OCI-LY7 (cell line): ENCODE measurements at regions not wholly inside any gene's neighbourhood (a gene's known extent, or its start where the extent isn't known, plus 50 kb on each side); places are given as distances from the start of the nearest gene placed in this dataset.

ENCODE experiments used
- BruUV-seq: library from RNA; stranded (reverse); fragments of 400-500 nt; replicated peaks from 2 replicates; lab custom pipeline; 2021; lab: Mats Ljungman, UMichigan
- CTCF ChIA-PET: fragments of 300-600 bp; sonication (Branson Sonifier 250); formaldehyde crosslinking; loops from one replicate; lab custom pipeline; 2022; ENCODE audit warnings: antibody characterized with exemption; ENCODE audit not compliant: unreplicated experiment; lab: Charles Lee
- POLR2A ChIA-PET: fragments of 300-600 bp; sonication (Branson Sonifier 250); formaldehyde crosslinking; loops from one replicate; lab custom pipeline; 2022; ENCODE audit warnings: antibody characterized with exemption; lab: Charles Lee
- DNase-seq: peaks from one replicate; pipeline ENCODE4 v3.0.0-alpha.2; 2015; ENCODE audit warnings: low spot score
- H2AFZ ChIP-seq: fragments of 200-600 bp; sonication (generic), shearing (Covaris generic); 2 replicates; pipeline ENCODE4 v1.6.1; 2014; ENCODE audit warnings: mild to moderate bottlenecking, antibody characterized with exemption, low read length, moderate library complexity
- H3K27ac ChIP-seq: fragments of 200-600 bp; sonication (generic); 2 replicates; pipeline ENCODE4 v1.5.1; 2014; ENCODE audit warnings: mixed run types, low read depth, mild to moderate bottlenecking, moderate library complexity, low read length, inconsistent platforms; ENCODE audit not compliant: poor library complexity, severe bottlenecking
- H3K36me3 ChIP-seq: fragments of 200-600 bp; sonication (generic); 2 replicates; pipeline ENCODE4 v1.6.1; 2014; ENCODE audit warnings: mild to moderate bottlenecking, antibody characterized with exemption, low read length, moderate library complexity, mixed read lengths; ENCODE audit not compliant: insufficient read depth
- H3K4me1 ChIP-seq: fragments of 200-600 bp; sonication (generic); 2 replicates; pipeline ENCODE4 v1.5.1; 2014; ENCODE audit warnings: mild to moderate bottlenecking, low read length; ENCODE audit not compliant: insufficient read depth, poor library complexity, severe bottlenecking
- H3K4me2 ChIP-seq: fragments of 200-600 bp; sonication (generic); 2 replicates; pipeline ENCODE4 v1.6.1; 2014; ENCODE audit warnings: mild to moderate bottlenecking, low read length
- H3K4me3 ChIP-seq: fragments of 200-600 bp; sonication (generic); 2 replicates; pipeline ENCODE4 v1.5.1; 2014; ENCODE audit warnings: mild to moderate bottlenecking, low read depth, low read length; ENCODE audit not compliant: poor library complexity, severe bottlenecking
- H3K79me2 ChIP-seq: fragments of 200-600 bp; sonication (generic); 2 replicates; pipeline ENCODE4 v1.6.1; 2016; ENCODE audit warnings: low read depth, mild to moderate bottlenecking, low read length, moderate library complexity, mixed read lengths; ENCODE audit not compliant: insufficient read depth
- H3K9me2 ChIP-seq: fragments of 200-600 bp; sonication (generic); 2 replicates; pipeline ENCODE4 v1.6.1; 2016; ENCODE audit warnings: mild to moderate bottlenecking, low read length, mixed read lengths; ENCODE audit not compliant: insufficient read depth
- H3K9me3 ChIP-seq: fragments of 200-600 bp; sonication (generic); 2 replicates; pipeline ENCODE4 v1.6.1; 2014; ENCODE audit warnings: mild to moderate bottlenecking, mixed run types, low read length, mixed read lengths
- H4K20me1 ChIP-seq: fragments of 200-600 bp; sonication (generic); 2 replicates; pipeline ENCODE4 v1.6.1; 2014; ENCODE audit warnings: mild to moderate bottlenecking, antibody characterized with exemption, low read length, moderate library complexity, mixed read lengths; ENCODE audit not compliant: insufficient read depth
- CTCF ChIP-seq: fragments of 200-600 bp; sonication (generic); conservative IDR thresholded peaks from 2 replicates; pipeline ENCODE4 v1.5.1; 2014; ENCODE audit warnings: mild to moderate bottlenecking, antibody characterized with exemption, low read length, moderate library complexity, mixed read lengths
- EZH2phosphoT487 ChIP-seq: fragments of 200-600 bp; sonication (generic); IDR thresholded peaks from 2 replicates; pipeline ENCODE4 v1.6.1; 2018; ENCODE audit warnings: low read depth, borderline replicate concordance, mild to moderate bottlenecking, mixed run types, antibody characterized with exemption, low read length, moderate library complexity, mixed read lengths
- intact Hi-C: fragments of 100-400 bp; cut with micrococcal nuclease; formaldehyde crosslinking; loops from one replicate; pipeline ENCODE4 v1.10.0; 2022; ENCODE audit not compliant: unreplicated experiment

DNA sequence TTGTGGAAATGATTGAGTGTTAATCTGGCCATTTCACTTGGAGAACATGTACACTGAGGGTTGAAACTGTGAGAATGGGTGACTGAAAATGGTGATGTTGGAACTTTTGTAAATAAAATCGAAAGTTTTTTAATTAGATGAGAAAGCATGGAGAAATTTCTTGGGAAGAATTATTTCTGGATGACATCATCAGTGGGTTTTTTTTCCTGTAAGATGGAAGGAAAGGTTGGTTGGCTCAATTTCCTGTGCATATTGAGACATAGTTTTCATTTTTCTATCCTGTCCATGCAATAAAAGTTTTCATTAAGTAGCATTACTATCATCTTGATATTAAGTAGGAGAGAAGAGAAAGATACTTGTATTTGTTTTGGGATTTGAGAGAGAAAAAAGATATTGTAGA lies 120.6 kb upstream of the HTR2A start:
- no peak overlapping the region for H2AFZ ChIP-seq
- H3K36me3 ChIP-seq, result no peaks in the 10 kb centered on the region
- POLR2A ChIA-PET, result no interaction called here
- H3K9me2 ChIP-seq, result no peaks in the 10 kb centered on the region
- no peak for DNase-seq
- BruUV-seq, result no TSS peak
- H3K4me3 ChIP-seq, result no peak overlapping the region
- TF ChIP-seq EZH2phosphoT487 (no peak), CTCF (no peak)
- H3K4me2 ChIP-seq, result no peak overlapping the region
- intact Hi-C loops, result no loop called here
- H3K4me1 ChIP-seq, result no peaks in the 10 kb centered on the region
- H4K20me1 ChIP-seq, result no peaks in the 10 kb centered on the region
- H3K9me3 ChIP-seq, result peaks cover 5% of the 10 kb centered on the region; the same call in 1 of the 2 replicates
- H3K27ac ChIP-seq, result no peak overlapping the region
- CTCF ChIA-PET, result no interaction called here
- no peaks in the 10 kb centered on the region for H3K79me2 ChIP-seq

GRCh38 chr13:47008318-47008717 lies 111.5 kb upstream of the HTR2A start:
- H3K27ac ChIP-seq, result no peak overlapping the region
- no peak overlapping the region for H3K4me3 ChIP-seq
- no peaks in the 10 kb centered on the region for H3K36me3 ChIP-seq
- H4K20me1 ChIP-seq, result no peaks in the 10 kb centered on the region
- no peak overlapping the region for H3K4me2 ChIP-seq
- no peaks in the 10 kb centered on the region for H3K9me2 ChIP-seq
- no peaks in the 10 kb centered on the region for H3K9me3 ChIP-seq
- H2AFZ ChIP-seq, result no peak overlapping the region
- H3K4me1 ChIP-seq, result no peaks in the 10 kb centered on the region
- ChIA-PET CTCF (no interaction called here), POLR2A (interaction anchor here (1.1 kb wide), 1 partner anchor 13 kb away, joined by 3 read pairs; no protein-coding TSS in a partner anchor)
- no peaks in the 10 kb centered on the region for H3K79me2 ChIP-seq
- TF ChIP-seq CTCF (no peak), EZH2phosphoT487 (no peak)
- BruUV-seq, result no TSS peak
- intact Hi-C loops, result no loop called here
- DNase-seq, result no peak

GRCh38 chr13:47005756-47006414 lies 109.0 kb upstream of the HTR2A start:
- H3K4me1 ChIP-seq, result no peaks in the 10 kb centered on the region
- H3K79me2 ChIP-seq, result no peaks in the 10 kb centered on the region
- H3K9me3 ChIP-seq, result no peaks in the 10 kb centered on the region
- ChIA-PET CTCF (interaction anchor here (0.6 kb wide), 1 partner anchor 112 kb away, joined by 3 read pairs; no protein-coding TSS in a partner anchor), POLR2A (no interaction called here)
- H3K27ac ChIP-seq, result no peak overlapping the region
- intact Hi-C loops, result no loop called here
- no TSS peak for BruUV-seq
- DNase-seq, result no peak
- no peaks in the 10 kb centered on the region for H3K36me3 ChIP-seq
- H4K20me1 ChIP-seq, result no peaks in the 10 kb centered on the region
- no peaks in the 10 kb centered on the region for H3K9me2 ChIP-seq
- no peak overlapping the region for H3K4me3 ChIP-seq
- no peak overlapping the region for H2AFZ ChIP-seq
- H3K4me2 ChIP-seq, result no peak overlapping the region
- TF ChIP-seq EZH2phosphoT487 (no peak), CTCF (no peak)
